LNCaP clone FGC (cell line): ENCODE measurements at regions not wholly inside any gene's neighbourhood (a gene's known extent, or its start where the extent isn't known, plus 50 kb on each side); places are given as distances from the start of the nearest gene placed in this dataset.

ENCODE experiments used
- DNase-seq: peaks from one replicate; pipeline ENCODE4 v3.0.0-alpha.2; 2011; ENCODE audit warnings: low read depth
- H3K4me3 ChIP-seq: 2 replicates; pipeline ENCODE4 v1.5.1; 2011; ENCODE audit warnings: mild to moderate bottlenecking, low read depth, low read length, control low read depth
- CTCF ChIP-seq: IDR thresholded peaks from 2 replicates; pipeline ENCODE4 v1.5.1; 2012; ENCODE audit warnings: mild to moderate bottlenecking; ENCODE audit not compliant: control insufficient read depth, insufficient read depth; ENCODE audit errors: extremely low read depth

- DNase-seq = no peak
- TF ChIP-seq CTCF = no peak
- H3K4me3 ChIP-seq = no peak overlapping the region
Measured at GRCh38 chr4:123469696-123470095, 73.1 kb downstream of the SPRY1 start.

GRCh38 chr4:123470640-123471039 is 74.0 kb downstream of the SPRY1 start:
- no peak for DNase-seq

GRCh38 chr4:123471655-123472369 is 75.2 kb downstream of the SPRY1 start:
- no peak for TF ChIP-seq CTCF
- DNase-seq = no peak

More at GRCh38 chr4:123470640-123471039, 74.0 kb downstream of the SPRY1 start:
- TF ChIP-seq CTCF = no peak
- no peak overlapping the region for H3K4me3 ChIP-seq

GRCh38 chr4:123474817-123475216 is 78.2 kb downstream of the SPRY1 start:
- H3K4me3 ChIP-seq = no peak overlapping the region
- TF ChIP-seq CTCF = no peak
- DNase-seq = no peak

More at GRCh38 chr4:123471655-123472369, 75.2 kb downstream of the SPRY1 start:
- no peak overlapping the region for H3K4me3 ChIP-seq

- DNase-seq = no peak
- TF ChIP-seq CTCF = no peak
- no peak overlapping the region for H3K4me3 ChIP-seq
Measured at GRCh38 chr4:123476089-123476488, 79.5 kb downstream of the SPRY1 start.

GRCh38 chr4:123477711-123478209 is 81.2 kb downstream of the SPRY1 start:
- no peak for TF ChIP-seq CTCF
- DNase-seq = no peak

More at GRCh38 chr4:123477711-123478209, 81.2 kb downstream of the SPRY1 start:
- H3K4me3 ChIP-seq = no peak overlapping the region
